ENCODE measurements at regions not wholly inside any gene's neighbourhood (a gene's known extent, or its start where the extent isn't known, plus 50 kb on each side); places are given as distances from the start of the nearest gene placed in this dataset.

GRCh38 chr20:7080472-7080871, 313.0 kb downstream of the BMP2 start:
- no peak for DNase-seq (ENCODE audit: low read depth in 3 of 3)

DNA sequence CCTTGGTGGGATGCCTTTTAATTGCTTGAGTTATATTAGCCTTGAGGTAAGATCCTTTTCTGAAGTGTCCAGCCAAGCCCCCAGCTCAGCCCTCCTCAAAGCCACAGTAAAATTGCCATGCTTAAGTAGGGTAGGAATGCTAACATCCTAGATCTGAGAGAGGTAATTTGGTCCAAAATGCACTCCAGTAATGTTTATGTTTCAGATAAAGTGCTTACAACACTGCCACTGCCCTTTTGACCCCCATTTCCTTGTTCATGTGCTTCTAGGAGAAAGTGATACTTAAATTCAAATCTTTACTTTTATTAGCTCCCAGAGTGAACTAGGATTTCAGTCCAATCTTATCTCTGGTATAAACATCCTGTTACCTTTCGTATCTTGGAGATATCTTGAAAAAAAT, 318.0 kb downstream of the BMP2 start:
- DNase-seq (ENCODE audit: low read depth in 3 of 3) = no peak

GRCh38 chr20:7087803-7088202, 320.3 kb downstream of the BMP2 start:
- no peak for DNase-seq (ENCODE audit: low read depth in 3 of 3)

DNA sequence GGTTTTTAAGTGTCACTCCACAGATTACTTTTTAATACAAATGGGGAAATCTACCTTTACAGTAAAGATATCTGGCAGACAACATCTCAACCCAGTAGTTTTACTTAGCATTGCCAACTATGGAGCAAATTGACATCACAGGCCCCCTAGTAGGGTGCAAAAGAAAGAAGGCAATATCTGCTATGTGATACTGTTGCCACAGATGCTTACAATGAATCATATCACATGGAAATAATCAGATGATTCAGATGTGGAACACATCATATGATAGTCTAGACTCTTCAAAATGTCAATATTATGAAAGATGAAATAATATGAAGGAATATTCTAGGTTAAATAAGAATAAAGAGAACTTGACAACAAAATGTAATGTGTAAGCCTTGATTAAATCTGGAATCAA, 322.5 kb downstream of the BMP2 start:
- no peak for DNase-seq (ENCODE audit: low read depth in 3 of 3)

DNA sequence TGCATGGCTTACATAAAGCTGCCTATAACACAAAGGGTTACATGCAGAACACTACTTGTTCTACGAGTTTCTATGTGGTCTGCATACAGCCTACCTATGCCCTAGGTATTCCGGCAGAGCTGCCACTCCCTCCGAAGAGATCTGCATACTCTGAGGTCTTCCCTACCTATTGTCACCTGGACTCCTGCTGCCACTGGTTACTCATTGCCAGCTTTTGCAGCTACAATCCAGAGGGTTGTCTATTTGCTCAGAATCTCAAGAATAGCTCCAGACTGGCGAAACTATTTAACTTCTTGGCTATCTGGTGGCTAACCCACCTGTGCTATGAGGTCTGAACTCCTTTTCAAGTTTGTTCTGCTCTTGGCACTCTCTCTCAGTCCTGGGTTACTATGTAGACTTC, 323.3 kb downstream of the BMP2 start:
- no peak for DNase-seq (ENCODE audit: low read depth in 3 of 3)

- DNase-seq (ENCODE audit: low read depth in 3 of 3) = no peak
Measured at GRCh38 chr20:7091655-7092054, 324.2 kb downstream of the BMP2 start.

GRCh38 chr20:7094438-7094997, 327.0 kb downstream of the BMP2 start:
- DNase-seq (ENCODE audit: low read depth in 3 of 3) = no peak

DNA sequence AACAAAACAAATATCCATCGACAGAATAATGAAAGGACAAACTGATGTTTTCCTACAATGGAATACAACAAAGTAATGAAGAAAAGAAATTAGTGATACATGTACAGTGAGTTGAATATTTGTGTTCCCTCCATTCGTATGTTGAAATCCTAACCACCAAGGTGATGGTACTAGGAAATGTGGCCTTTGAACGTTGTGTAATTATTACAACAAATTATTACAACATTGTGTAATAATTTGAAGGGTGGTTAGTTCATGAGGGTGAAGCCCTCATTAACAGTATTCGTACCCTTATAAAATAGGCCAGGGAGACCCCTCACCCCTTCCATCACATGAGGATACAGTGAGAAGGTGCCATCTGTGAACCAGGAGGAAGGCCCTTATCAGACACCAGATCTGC, 339.4 kb downstream of the BMP2 start:
- no peak for DNase-seq (ENCODE audit: low read depth in 3 of 3)

GRCh38 chr20:7108929-7109328, 341.4 kb downstream of the BMP2 start:
- no peak for DNase-seq (ENCODE audit: low read depth in 3 of 3)

GRCh38 chr20:7113577-7114466, 346.3 kb downstream of the BMP2 start:
- DNase-seq (ENCODE audit: low read depth in 3 of 3) = no peak

- DNase-seq (ENCODE audit: low read depth in 3 of 3) = no peak
Measured at GRCh38 chr20:7123457-7123856, 356.0 kb downstream of the BMP2 start.

DNA sequence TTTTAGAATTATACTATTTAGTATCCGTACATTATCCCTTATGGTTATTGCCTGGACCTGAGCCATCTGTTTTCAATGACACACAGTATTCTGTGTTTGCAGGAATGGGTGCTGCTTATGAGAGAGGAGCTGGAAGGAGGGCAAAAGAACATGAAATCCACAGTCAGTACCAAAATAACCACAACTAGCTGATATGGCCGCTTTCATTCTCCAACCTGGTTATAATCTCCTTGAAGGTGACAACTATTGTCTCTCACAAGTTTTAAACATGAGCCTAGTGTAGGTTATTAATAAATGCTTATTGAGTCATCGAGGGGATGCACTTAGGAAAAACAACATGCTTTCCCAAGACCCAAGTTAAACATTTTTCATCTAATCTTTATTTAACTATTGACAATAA, 356.6 kb downstream of the BMP2 start:
- no peak for DNase-seq (ENCODE audit: low read depth in 3 of 3)

DNA sequence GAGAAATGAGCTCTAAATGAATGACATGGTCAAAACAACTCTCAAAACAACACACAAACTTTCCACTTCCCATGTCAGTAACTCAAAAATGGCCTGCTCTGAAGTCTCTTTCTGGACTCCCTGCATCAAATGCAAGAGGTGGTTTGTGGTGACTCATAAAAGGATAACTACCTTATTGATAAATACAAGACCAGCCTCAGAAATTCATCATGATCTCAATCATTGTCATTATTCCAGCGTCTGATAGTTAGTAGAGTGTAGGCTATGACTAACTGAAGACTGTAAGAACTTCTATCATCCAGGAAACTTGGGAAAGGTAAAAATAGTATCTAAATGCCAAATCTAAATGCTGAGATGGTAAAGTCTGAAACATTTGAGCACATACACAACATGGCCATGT, 369.4 kb downstream of the BMP2 start:
- no peak for DNase-seq (ENCODE audit: low read depth in 3 of 3)

DNA sequence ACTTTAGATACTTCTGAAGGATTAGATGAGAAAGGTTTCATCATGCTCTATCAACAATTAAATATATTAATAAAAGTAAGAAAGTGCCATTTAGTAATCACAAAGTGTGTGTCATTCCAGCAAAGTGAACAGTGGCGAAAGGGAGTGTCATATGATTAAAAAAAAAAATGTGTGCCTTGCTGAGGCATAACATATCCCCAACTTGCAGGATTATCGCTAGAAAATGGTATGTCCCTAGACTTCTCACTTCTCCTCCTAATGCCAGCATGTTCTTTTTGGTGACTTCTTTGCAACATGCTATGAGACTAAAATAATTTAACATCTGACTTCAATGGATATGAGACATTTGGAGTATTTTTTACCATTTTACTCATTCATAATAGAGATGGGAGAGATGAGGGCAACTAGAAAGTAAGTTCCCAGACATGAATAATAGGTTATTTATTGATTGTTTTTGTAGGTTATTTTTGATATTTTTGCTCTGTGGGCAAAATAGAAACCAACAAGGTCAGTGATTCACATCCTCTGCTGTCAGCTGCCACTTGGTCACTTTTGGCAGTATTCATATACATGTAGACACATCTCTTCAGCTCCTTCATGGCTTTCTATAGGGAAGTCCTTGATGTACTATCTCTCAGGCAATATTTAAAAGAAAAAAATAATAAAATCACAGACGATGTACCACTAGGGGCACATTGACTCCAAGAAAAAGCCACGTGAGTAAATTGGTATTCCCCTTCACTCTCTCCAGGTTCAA, 370.1 kb downstream of the BMP2 start:
- DNase-seq (ENCODE audit: low read depth in 3 of 3) = no peak

DNA sequence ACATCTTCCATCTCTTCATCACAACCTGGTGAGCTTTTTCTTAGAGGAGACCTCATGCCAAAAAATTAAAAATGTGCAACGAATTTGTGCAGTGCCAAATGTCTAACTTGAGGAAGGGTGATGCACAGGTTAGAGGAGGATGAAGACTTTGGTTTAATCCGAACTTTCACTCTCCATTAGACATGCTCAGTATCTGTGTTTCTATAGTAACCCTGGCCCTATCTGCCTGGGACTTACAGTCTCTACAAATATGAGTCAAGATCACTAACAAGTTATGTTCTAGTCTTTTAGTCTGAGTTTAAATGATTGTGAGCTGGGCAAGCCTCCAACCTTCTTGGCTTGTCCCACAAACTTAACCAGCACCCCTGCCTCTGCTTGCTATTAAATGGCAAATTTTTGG, 377.0 kb downstream of the BMP2 start:
- DNase-seq (ENCODE audit: low read depth in 3 of 3) = no peak

GRCh38 chr20:7146552-7147219, 379.2 kb downstream of the BMP2 start:
- DNase-seq (ENCODE audit: low read depth in 3 of 3) = no peak

DNA sequence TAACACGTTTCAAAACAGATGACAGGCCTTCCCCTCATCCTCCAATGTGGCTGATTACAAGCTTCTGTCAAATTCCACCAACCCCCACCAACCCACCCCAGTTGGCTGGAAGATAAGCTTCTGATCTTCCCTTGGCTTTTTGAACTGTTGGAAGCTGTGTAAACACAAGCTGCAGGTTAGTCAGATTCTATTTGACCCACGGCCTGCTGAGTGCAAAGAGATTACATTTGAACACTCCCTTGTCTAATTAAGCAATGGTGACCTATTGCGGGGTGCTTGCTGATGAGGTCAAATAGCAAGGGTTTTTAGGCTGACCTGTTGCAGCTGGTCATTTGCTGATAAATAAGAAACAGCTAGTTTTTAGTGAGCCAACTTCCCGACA, 379.7 kb downstream of the BMP2 start:
- no peak for DNase-seq (ENCODE audit: low read depth in 3 of 3)

DNA sequence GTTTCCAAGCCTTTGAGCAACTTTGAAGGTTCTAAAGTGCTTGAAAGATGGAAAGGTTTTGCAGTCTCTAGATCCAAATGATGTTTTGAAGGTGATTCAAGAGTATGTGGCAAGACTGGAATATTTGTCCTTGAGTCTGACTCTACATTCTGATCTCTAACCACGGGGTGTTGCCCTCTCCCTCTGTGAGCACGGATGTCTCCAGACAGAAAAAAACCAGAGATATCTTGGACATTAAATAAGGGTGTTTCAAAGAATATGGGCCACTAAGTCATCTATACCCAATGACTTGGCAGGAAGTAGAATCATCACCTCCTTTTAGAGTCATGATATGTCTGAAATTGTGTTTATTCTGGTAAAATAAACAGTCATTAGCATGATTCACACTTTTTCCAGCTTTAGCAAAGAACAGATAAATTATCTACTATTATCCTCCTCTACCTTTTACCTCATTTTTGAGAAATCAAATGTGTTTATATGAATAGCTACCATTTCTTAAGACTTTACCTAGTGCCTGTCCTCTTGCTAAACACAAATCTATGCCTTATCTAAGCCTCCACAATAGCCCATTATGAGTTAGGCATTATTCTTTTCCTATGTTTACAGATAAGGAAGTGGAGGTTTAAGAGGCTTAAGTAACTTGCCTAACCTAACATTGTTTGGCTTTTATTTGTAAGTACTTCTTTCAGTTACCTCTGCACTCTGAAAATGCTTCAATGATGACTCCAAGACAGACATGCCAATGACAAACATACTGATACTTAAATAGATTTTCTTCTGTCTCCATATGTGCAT, 384.4 kb downstream of the BMP2 start:
- DNase-seq (ENCODE audit: low read depth in 3 of 3) = no peak

DNA sequence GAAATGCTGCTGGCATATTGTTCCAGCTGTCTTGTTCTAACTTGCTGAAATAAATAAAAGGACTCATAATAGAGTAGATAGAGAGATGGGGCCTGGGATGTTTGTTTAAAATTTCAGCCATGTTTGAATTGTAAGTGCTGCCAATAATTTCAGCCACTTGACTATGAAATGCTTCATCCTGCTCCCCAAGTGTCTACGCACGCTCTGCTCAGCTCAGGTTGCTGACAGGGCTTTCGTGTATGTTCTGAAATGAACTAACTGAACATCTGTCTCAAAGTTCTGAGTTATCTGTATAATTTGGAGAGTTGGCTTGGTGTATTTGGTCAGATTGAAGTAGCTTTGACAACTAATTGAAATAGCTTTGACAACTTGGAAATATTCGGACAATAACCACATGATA, 387.8 kb downstream of the BMP2 start:
- DNase-seq (ENCODE audit: low read depth in 3 of 3) = no peak

DNA sequence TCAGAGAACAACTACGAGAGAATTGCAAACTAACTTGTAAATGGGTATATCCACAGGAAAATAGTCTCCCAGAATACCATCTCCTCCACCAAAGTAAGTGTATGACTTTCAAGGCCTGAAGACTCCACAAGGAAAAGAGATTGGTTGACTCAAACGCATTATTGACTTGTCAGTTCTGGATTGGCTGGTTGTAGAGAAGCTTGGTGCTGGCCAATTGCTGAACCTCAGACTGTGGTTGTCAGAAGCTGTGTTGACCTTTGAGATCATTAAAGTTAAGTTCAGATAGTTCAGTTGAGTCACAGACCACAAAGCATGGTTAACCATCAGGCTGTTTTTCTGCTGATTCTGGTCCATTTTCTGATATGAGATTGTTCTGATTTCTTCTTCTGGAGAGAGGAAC, 388.3 kb downstream of the BMP2 start:
- no peak for DNase-seq (ENCODE audit: low read depth in 3 of 3)

- DNase-seq (ENCODE audit: low read depth in 3 of 3) = no peak
Measured at GRCh38 chr20:7159903-7160302, 392.4 kb downstream of the BMP2 start.

- DNase-seq (ENCODE audit: low read depth in 3 of 3) = no peak
Measured at GRCh38 chr20:7161690-7162089, 394.2 kb downstream of the BMP2 start.

Data from stimulated activated CD4-positive, alpha-beta T cell treated with anti-CD3 and anti-CD28 coated beads, TNF-alpha, amount 100 ng/mL, for 24 hours (primary cell).